Sigmoid colon (tissue), 6 donors: ENCODE measurements at regions not wholly inside any gene's neighbourhood (a gene's known extent, or its start where the extent isn't known, plus 50 kb on each side); places are given as distances from the start of the nearest gene placed in this dataset.

Experiments used
- DNase-seq: peaks from one replicate; pipeline ENCODE4 v3.0.0-alpha.2; 2019
- H3K27ac ChIP-seq, 4 donors: fragments of 200-600 bp; sonication (generic); one replicate each; pipeline ENCODE4 v1.5.1; 2016 to 2019; ENCODE audit warnings: mild to moderate bottlenecking in 1 of 4
- H3K27me3 ChIP-seq, 3 donors: fragments of 200-600 bp; sonication (generic); one replicate each; pipeline ENCODE4 v1.5.1; 2019; ENCODE audit warnings: mild to moderate bottlenecking in 1 of 3
- H3K36me3 ChIP-seq, 4 donors: fragments of 200-600 bp; sonication (generic); one replicate each; pipeline ENCODE4 v1.5.1; 2016 to 2019
- H3K4me1 ChIP-seq, 4 donors: fragments of 200-600 bp; sonication (generic); one replicate each; pipeline ENCODE4 v1.5.1; 2017 to 2019
- H3K4me3 ChIP-seq, 4 donors: fragments of 200-600 bp; sonication (generic); one replicate each; pipeline ENCODE4 v1.5.1; 2017 to 2019; ENCODE audit warnings: mild to moderate bottlenecking in 2 of 4, moderate library complexity in 1 of 4
- H3K9me3 ChIP-seq, 4 donors: fragments of 200-600 bp in 3 of 4; sonication (generic) in 3 of 4; one replicate each; pipeline versions ENCODE4 v1.5.1 to v1.6.1; 2013 to 2019
- CTCF ChIP-seq, 4 experiments: fragments of 450-650 bp in 3 of 4; fragments of 200-600 bp in 1 of 4; IDR thresholded peaks; one replicate each; pipeline ENCODE4 v1.5.1; 2016 to 2019; ENCODE audit warnings: antibody characterized with exemption in 4 of 4, mild to moderate bottlenecking in 3 of 4, moderate library complexity in 2 of 4
- EP300 ChIP-seq, 4 donors: sonication (generic); formaldehyde crosslinking; IDR thresholded peaks; one replicate each; pipeline ENCODE4 v1.6.1; 2017; ENCODE audit warnings: antibody characterized with exemption in 4 of 4
- POLR2A ChIP-seq, 2 donors: fragments of 450-650 bp; IDR thresholded peaks; one replicate each; pipeline ENCODE4 v1.6.1; 2016; ENCODE audit warnings: antibody characterized with exemption in 2 of 2, mild to moderate bottlenecking in 2 of 2, moderate library complexity in 2 of 2
- POLR2AphosphoS5 ChIP-seq, 4 donors: sonication (generic); formaldehyde crosslinking; IDR thresholded peaks; one replicate each; pipeline ENCODE4 v1.6.1; 2017; ENCODE audit warnings: antibody characterized with exemption in 4 of 4
- WGBS, 2 donors: extraction: QIAGEN DNeasy Blood & Tissue Kit; methylation state at CpG; one replicate each; pipeline ENCODE4 v1.1.7; 2013; 5-methylcytosine and 5-hydroxymethylcytosine counted together
- intact Hi-C: fragments of 100-400 bp; cut with DNase I; formaldehyde crosslinking; loops from one replicate; pipeline ENCODE4 v1.15.1; 2023
- donor health status: healthy with polysubstance abuse.
- donor health status: healthy.

DNA sequence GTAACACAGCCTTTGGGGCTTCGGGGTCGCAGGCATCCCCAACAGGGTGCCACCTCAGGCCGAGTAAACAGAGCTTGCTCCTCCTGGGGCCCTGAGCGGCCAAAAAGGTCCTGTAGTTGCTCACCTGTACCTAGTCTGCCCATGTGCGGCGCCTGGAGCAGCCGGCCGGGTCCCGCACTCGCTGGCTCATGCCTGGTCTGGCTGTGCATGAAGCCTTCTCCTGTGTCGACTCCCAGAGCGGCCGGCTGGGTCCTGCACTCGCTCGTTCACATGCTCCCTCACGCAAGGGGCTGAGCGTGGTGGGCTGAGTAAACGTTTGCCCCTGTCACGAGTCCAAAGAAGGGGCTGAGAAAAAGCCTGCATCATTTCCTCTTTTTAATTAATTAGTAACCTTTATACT, 162.4 kb upstream of the TUT7 start:
- DNase-seq = peak; percentile 56
- intact Hi-C loops = no loop called here
- Histone ChIP-seq H3K4me3 (no peak overlapping the region), H3K27ac (no peak overlapping the region), H3K4me1 (peaks cover 0 to 45% (median 30%) of the 10 kb centered on the region in 4 donors), H3K9me3 (no peaks in the 10 kb centered on the region), H3K27me3 (no peaks in the 10 kb centered on the region), H3K36me3 (no peaks in the 10 kb centered on the region)
- 82 to 88% methylated on average over 19 of the region's 19 CpGs for WGBS, 2 donors
- TF ChIP-seq POLR2AphosphoS5 (IDR thresholded peaks at IDR 0.05) (no peak), POLR2A (IDR thresholded peaks at IDR 0.05) (no peak), CTCF (IDR thresholded peaks at IDR 0.05) (no peak), EP300 (IDR thresholded peaks at IDR 0.05) (no peak)

GRCh38 chr9:86515221-86515620, 161.0 kb upstream of the TUT7 start:
- DNase-seq = no peak
- TF ChIP-seq EP300 (IDR thresholded peaks at IDR 0.05) (no peak), CTCF (IDR thresholded peaks at IDR 0.05) (no peak), POLR2AphosphoS5 (IDR thresholded peaks at IDR 0.05) (no peak), POLR2A (IDR thresholded peaks at IDR 0.05) (no peak)
- H3K4me3 ChIP-seq = no peak overlapping the region
- no peaks in the 10 kb centered on the region for H3K27me3 ChIP-seq
- H3K36me3 ChIP-seq = no peaks in the 10 kb centered on the region
- 28 to 66% methylated on average over 4 of the region's 4 CpGs for WGBS, 2 donors
- H3K4me1 ChIP-seq = peaks cover 0 to 49% (median 32%) of the 10 kb centered on the region in 4 donors
- intact Hi-C loops = no loop called here
- H3K27ac ChIP-seq = no peak overlapping the region
- no peaks in the 10 kb centered on the region for H3K9me3 ChIP-seq

DNA sequence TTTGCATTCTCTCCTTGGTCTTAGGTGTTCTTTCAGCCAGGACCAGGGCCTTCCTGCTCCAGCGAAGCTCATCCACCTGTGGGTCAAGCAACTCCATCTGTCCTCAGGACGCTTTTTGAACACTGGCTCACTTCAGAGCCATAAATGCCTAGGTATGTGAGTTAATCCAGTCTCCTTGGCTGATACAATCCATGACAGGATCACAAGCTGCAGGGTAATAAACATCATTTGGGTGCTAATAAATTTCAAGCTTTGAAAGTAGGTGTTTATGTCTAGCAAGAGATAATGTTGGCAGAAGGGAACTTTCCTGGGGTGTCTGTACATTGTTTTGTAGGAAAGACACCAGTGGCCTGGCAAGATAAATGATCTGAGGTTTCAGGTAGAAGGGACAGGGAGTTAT, 159.2 kb upstream of the TUT7 start:
- H3K36me3 ChIP-seq = no peaks in the 10 kb centered on the region
- peak overlapping the region in 3 of 4 donors; percentile 42 to 64 (median 62) for H3K27ac ChIP-seq
- H3K4me1 ChIP-seq = peaks cover 0 to 60% (median 37%) of the 10 kb centered on the region in 4 donors
- 79 to 81% methylated on average over 2 of the region's 2 CpGs for WGBS, 2 donors
- no peak for DNase-seq
- no peak overlapping the region for H3K4me3 ChIP-seq
- H3K27me3 ChIP-seq = no peaks in the 10 kb centered on the region
- peak; percentile 23 to 92 (median 86) for TF ChIP-seq EP300 (IDR thresholded peaks at IDR 0.05)
- TF ChIP-seq CTCF (IDR thresholded peaks at IDR 0.05) = no peak
- peak; percentile 93 to 99 (median 98) for TF ChIP-seq POLR2AphosphoS5 (IDR thresholded peaks at IDR 0.05)
- intact Hi-C loops = loop anchor here (5.0 kb wide), 1 partner anchor 69 kb away; no protein-coding TSS in a partner anchor
- H3K9me3 ChIP-seq = no peaks in the 10 kb centered on the region

- H3K4me3 ChIP-seq = no peak overlapping the region
Observed at GRCh38 chr9:86512929-86513328, 158.7 kb upstream of the TUT7 start.

DNA sequence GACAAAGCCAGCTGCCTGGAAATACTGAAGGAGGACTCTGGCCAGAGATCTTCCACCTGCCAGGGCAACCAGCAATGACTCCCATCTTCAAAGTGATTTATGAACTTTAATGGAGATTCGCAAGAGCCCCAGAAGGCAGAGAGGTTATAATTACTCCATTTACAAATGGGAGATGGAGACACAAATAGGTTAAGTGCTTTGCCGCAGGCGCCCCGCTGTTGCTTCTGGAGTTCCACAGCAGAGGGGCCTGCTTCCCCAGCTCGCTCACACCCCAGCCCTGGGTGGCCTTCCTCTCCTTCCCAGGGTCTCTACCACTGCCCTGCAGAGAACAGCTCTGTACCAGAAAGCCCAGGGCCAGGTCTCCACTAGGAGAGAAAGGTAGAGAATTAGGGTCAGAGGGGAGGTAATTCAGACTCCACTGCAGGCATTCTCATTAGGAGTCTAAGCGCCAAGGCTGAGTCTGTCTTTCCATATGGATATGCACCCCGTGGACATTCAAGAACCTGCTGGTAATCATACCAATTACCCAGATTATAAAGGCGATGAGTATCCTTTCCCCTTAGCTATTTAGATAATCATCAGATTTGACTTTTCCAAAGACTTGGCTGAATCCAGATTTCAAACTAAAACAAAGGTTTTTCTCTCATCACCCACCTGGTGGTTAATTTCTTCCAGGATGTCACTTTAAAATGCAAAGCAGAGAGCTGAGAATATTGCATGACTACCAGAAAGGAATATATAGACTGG, 157.6 kb upstream of the TUT7 start:
- peaks cover 0 to 75% (median 49%) of the 10 kb centered on the region in 4 donors for H3K4me1 ChIP-seq
- DNase-seq = no peak
- no peaks in the 10 kb centered on the region for H3K9me3 ChIP-seq
- peak overlapping the region in 2 of 4 donors; percentile 7 to 21 for H3K27ac ChIP-seq
- WGBS, 2 donors = 79 to 84% methylated on average over 8 of the region's 8 CpGs
- H3K36me3 ChIP-seq = no peaks in the 10 kb centered on the region
- intact Hi-C loops = loop anchor here (5.0 kb wide), 1 partner anchor 71 kb away; no protein-coding TSS in a partner anchor
- no peak for TF ChIP-seq POLR2A (IDR thresholded peaks at IDR 0.05)
- no peak for TF ChIP-seq EP300 (IDR thresholded peaks at IDR 0.05)
- no peak for TF ChIP-seq CTCF (IDR thresholded peaks at IDR 0.05)
- no peak for TF ChIP-seq POLR2AphosphoS5 (IDR thresholded peaks at IDR 0.05)
- H3K4me3 ChIP-seq = no peak overlapping the region
- H3K27me3 ChIP-seq = no peaks in the 10 kb centered on the region

More at GRCh38 chr9:86512929-86513328, 158.7 kb upstream of the TUT7 start:
- no peaks in the 10 kb centered on the region for H3K9me3 ChIP-seq
- intact Hi-C loops = loop anchor here (5.0 kb wide), 1 partner anchor 69 kb away; no protein-coding TSS in a partner anchor
- WGBS, 2 donors = 44 to 65% methylated on average over 2 of the region's 2 CpGs
- H3K36me3 ChIP-seq = no peaks in the 10 kb centered on the region
- H3K27ac ChIP-seq = peak overlapping the region in 3 of 4 donors; percentile 42 to 64 (median 62)
- TF ChIP-seq POLR2AphosphoS5 (IDR thresholded peaks at IDR 0.05) = no peak
- no peak for DNase-seq
- H3K4me1 ChIP-seq = peaks cover 0 to 65% (median 41%) of the 10 kb centered on the region in 4 donors
- H3K27me3 ChIP-seq = no peaks in the 10 kb centered on the region
